Activated naive CD4-positive, alpha-beta T cell treated with anti-CD3 and anti-CD28 coated beads, Interleukin-2, amount 50 U/mL, for 72 hours (primary cell): ENCODE measurements at regions not wholly inside any gene's neighbourhood (a gene's known extent, or its start where the extent isn't known, plus 50 kb on each side); places are given as distances from the start of the nearest gene placed in this dataset.

ENCODE experiments used
- ATAC-seq, 2 donors: fragments of 150-1000 bp; cut with Tn5 transposase; 2 replicates each; pipeline ENCODE4 v1.10.0; 2021; ENCODE audit warnings: mild to moderate bottlenecking in 2 of 2, moderate library complexity in 2 of 2
- DNase-seq, 2 donors: peaks; one replicate each; pipeline ENCODE4 v3.0.0; 2021 to 2022; ENCODE audit warnings: low spot score in 2 of 2
- H3K27ac Mint-ChIP-seq, 2 donors: one replicate each; pipeline ENCODE4 v1.8.0; 2022; ENCODE audit warnings: mild to moderate bottlenecking in 2 of 2, mixed read lengths in 2 of 2
- H3K36me3 Mint-ChIP-seq, 2 donors: one replicate each; pipeline ENCODE4 v1.8.0; 2022; ENCODE audit warnings: mixed read lengths in 2 of 2
- H3K9me3 Mint-ChIP-seq, 2 donors: one replicate each; pipeline ENCODE4 v1.8.0; 2022; ENCODE audit warnings: mixed read lengths in 2 of 2

DNA sequence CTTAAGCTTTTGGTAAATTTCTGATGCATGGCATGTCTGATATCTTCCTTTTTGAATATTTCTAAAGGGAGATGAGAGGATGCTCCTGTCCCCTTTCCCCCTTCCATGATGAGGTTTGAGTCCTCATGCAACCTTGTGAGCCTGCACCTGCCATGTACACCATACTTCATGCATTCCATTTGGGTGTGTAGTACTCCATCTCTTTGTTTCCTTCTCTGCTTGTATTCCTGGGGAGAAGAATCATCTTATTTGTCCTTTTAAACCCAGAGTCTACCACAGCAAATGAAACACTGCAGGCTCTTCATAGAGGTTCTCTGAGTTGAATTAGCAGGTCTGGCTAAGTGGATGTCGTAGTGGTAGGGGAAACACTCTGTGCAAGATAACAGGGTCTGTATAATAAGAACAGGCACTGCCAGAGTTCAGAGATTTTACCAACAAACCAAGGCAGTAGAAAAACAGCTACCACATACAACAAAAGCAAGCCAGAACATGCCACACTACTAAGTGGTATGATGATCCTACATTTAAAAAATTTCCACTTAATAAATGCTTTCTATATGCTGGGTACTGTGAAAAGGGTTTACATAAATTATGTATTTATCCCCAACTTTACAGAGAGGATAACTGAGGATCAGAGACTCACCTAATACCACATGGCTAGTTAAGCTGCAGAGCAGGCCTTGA, 439.8 kb upstream of the GRIA1 start:
- no peak for DNase-seq
- no peak for ATAC-seq
- H3K36me3 Mint-ChIP-seq = peaks cover 0 to 4% of the 10 kb centered on the region in 2 donors
- H3K9me3 Mint-ChIP-seq = peaks cover 0 to 8% of the 10 kb centered on the region in 2 donors
- H3K27ac Mint-ChIP-seq = no peak overlapping the region

DNA sequence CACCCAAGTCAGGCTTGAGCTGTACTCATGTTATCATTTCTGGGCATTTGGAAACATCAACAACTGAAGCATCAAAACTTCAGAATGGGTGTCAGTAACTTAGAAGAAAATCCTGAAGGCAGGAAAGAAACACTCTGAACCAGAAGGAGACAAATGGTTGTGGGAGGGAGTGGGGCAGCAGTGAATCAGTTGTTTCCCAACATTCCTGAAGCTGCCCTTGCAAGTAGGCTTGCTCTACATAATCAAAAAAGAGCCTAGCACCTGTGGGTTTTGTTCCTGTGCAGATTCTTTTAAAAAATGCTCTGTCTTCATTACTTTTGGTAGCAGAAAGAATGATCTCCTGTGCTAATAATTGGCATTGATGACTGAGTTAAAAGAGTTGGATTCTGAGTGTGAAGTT, 424.2 kb upstream of the GRIA1 start:
- Mint-ChIP-seq H3K27ac (no peak overlapping the region), H3K9me3 (peaks cover 5 to 16% of the 10 kb centered on the region in 2 donors), H3K36me3 (no peaks in the 10 kb centered on the region)
- no peak for ATAC-seq
- DNase-seq = no peak

DNA sequence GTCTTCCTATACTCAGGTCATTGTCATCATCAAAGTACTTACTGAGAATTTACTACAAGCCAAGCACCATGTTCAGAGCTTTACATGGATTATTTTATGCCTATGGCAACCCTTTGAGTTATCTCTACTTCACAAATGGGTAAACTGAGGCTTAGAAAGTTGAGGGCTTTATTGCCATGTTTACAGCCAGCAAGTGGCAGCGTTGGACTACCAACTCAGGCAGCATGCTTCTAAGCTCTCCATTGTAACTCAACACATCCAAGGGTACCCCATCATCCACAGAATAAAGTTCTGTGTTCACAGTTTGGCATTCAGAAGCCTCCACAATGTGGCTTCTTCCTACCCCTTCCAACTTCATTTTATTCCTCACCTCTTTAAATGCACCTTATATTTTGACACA, 422.6 kb upstream of the GRIA1 start:
- Mint-ChIP-seq H3K27ac (no peak overlapping the region), H3K36me3 (no peaks in the 10 kb centered on the region), H3K9me3 (peaks cover 5 to 16% of the 10 kb centered on the region in 2 donors)
- no peak for DNase-seq
- ATAC-seq = no peak

GRCh38 chr5:153079396-153079795, 411.1 kb upstream of the GRIA1 start:
- ATAC-seq = no peak
- no peak for DNase-seq
- Mint-ChIP-seq H3K9me3 (peaks cover 16 to 21% of the 10 kb centered on the region in 2 donors), H3K36me3 (peaks cover 0 to 4% of the 10 kb centered on the region in 2 donors), H3K27ac (no peak overlapping the region)

GRCh38 chr5:153080940-153081339, 409.5 kb upstream of the GRIA1 start:
- ATAC-seq (no peak), DNase-seq (no peak)
- Mint-ChIP-seq H3K9me3 (peaks cover 16 to 21% of the 10 kb centered on the region in 2 donors), H3K36me3 (peaks cover 0 to 4% of the 10 kb centered on the region in 2 donors), H3K27ac (no peak overlapping the region)

GRCh38 chr5:153081385-153081784, 409.1 kb upstream of the GRIA1 start:
- DNase-seq = no peak

GRCh38 chr5:153084511-153084910, 406.0 kb upstream of the GRIA1 start:
- Mint-ChIP-seq H3K9me3 (peaks cover 14 to 15% of the 10 kb centered on the region in 2 donors), H3K27ac (no peak overlapping the region), H3K36me3 (no peaks in the 10 kb centered on the region)
- DNase-seq (no peak), ATAC-seq (no peak)

More at GRCh38 chr5:153081385-153081784, 409.1 kb upstream of the GRIA1 start:
- peaks cover 0 to 4% of the 10 kb centered on the region in 2 donors for H3K36me3 Mint-ChIP-seq
- H3K9me3 Mint-ChIP-seq = peaks cover 16 to 21% of the 10 kb centered on the region in 2 donors
- no peak for ATAC-seq
- no peak overlapping the region for H3K27ac Mint-ChIP-seq

DNA sequence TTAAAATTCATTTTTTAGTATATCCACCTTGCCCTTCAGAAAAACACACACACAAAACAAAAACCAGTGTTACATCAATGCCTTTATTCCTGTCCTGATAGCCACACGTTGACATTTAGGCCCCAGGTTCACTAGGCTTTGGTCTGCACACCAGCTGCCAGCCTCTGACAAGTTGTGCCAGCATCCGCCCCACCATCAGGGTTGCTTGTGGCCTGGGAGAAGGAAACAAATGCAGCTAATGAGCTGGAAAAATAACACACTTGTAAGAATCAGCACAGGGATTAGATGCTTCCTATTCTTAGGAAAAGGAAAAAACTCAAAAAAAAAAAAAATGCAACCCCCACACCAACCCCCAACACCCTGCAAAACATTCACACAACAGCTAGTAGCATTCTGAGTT, 404.0 kb upstream of the GRIA1 start:
- H3K27ac Mint-ChIP-seq = no peak overlapping the region
- ATAC-seq (no peak), DNase-seq (no peak)
- H3K36me3 Mint-ChIP-seq = no peaks in the 10 kb centered on the region
- H3K9me3 Mint-ChIP-seq = peaks cover 13 to 19% of the 10 kb centered on the region in 2 donors

DNA sequence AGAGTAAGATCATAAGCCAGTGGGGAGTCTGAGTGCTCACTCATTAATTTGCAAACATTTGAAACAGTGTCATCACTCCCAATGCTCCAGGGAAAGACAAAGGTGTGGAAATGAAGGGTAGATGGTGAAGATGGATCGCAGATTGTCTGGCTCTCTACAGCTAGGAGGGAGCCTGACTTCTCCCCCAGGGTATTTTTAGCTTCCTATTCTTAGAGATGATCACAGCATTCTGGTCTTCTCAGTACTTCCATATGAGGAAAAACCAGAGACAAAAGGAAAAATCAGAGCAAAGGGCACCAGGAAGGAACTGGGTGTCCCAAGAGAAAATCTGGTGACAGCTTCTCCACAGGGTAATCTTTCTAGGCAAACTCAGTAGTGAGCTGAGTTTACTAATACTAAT, 401.9 kb upstream of the GRIA1 start:
- Mint-ChIP-seq H3K27ac (no peak overlapping the region), H3K9me3 (peaks cover 13 to 16% of the 10 kb centered on the region in 2 donors), H3K36me3 (no peaks in the 10 kb centered on the region)
- ATAC-seq (no peak), DNase-seq (no peak)

DNA sequence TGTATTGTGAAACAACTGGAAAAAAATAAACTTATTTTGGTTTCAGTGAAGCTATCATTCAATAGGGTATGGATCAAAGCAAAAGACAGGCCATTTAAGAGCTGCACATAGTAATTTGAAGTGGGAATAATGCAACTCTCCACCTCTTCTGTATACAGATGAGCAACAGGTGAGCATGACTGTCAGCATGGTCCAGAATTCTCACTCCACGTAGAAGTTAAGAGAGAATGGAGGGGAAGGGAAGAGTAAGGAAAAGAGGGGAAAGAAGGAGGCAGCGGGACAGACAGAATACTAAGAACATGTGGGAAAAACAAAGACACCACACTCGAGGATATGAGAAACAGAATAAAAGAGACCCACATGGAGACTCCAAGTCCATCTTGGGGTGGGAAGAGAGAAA, 396.1 kb upstream of the GRIA1 start:
- no peak for DNase-seq
- no peak for ATAC-seq

GRCh38 chr5:153096381-153096780, 394.1 kb upstream of the GRIA1 start:
- ATAC-seq = no peak
- peaks cover 9 to 17% of the 10 kb centered on the region in 2 donors for H3K9me3 Mint-ChIP-seq
- H3K36me3 Mint-ChIP-seq = no peaks in the 10 kb centered on the region
- H3K27ac Mint-ChIP-seq = no peak overlapping the region
- DNase-seq = no peak

More for the DNA sequence above, 396.1 kb upstream of the GRIA1 start:
- Mint-ChIP-seq H3K9me3 (peaks cover 17% of the 10 kb centered on the region in 2 donors), H3K27ac (no peak overlapping the region), H3K36me3 (no peaks in the 10 kb centered on the region)

- DNase-seq (no peak), ATAC-seq (no peak)
- Mint-ChIP-seq H3K9me3 (peaks cover 6 to 13% of the 10 kb centered on the region in 2 donors), H3K27ac (no peak overlapping the region), H3K36me3 (no peaks in the 10 kb centered on the region)
Observed at GRCh38 chr5:153099328-153099727, 391.1 kb upstream of the GRIA1 start.

- ATAC-seq (no peak), DNase-seq (no peak)
- Mint-ChIP-seq H3K36me3 (no peaks in the 10 kb centered on the region), H3K27ac (no peak overlapping the region), H3K9me3 (peaks cover 9 to 10% of the 10 kb centered on the region in 2 donors)
Observed at GRCh38 chr5:153101235-153102180, 389.0 kb upstream of the GRIA1 start.

- H3K27ac Mint-ChIP-seq = no peak overlapping the region
- H3K36me3 Mint-ChIP-seq = peaks cover 0 to 4% of the 10 kb centered on the region in 2 donors
- no peak for ATAC-seq
- H3K9me3 Mint-ChIP-seq = peaks cover 4 to 14% of the 10 kb centered on the region in 2 donors
- no peak for DNase-seq
Observed at GRCh38 chr5:153116916-153117315, 373.6 kb upstream of the GRIA1 start.

DNA sequence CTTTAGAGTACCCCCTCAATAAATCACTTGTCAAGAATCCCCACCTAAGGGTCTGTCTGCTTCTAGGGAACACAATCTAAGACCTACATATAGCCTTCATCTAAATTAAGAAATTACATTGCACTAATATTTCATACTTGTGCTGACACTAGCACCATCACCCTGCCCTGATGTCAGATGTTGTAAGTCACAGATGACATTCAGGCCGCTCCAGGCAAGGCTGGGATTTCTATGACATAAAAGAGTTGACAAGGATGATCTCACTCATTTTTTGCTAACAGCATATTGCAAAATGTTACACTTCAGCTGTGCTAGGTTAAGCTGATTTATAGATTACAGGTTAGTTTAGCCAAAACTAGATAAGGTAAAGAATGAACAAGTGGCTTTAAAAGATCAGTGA, 372.5 kb upstream of the GRIA1 start:
- Mint-ChIP-seq H3K36me3 (peaks cover 0 to 4% of the 10 kb centered on the region in 2 donors), H3K9me3 (peaks cover 0 to 14% of the 10 kb centered on the region in 2 donors)
- ATAC-seq = no peak

DNA sequence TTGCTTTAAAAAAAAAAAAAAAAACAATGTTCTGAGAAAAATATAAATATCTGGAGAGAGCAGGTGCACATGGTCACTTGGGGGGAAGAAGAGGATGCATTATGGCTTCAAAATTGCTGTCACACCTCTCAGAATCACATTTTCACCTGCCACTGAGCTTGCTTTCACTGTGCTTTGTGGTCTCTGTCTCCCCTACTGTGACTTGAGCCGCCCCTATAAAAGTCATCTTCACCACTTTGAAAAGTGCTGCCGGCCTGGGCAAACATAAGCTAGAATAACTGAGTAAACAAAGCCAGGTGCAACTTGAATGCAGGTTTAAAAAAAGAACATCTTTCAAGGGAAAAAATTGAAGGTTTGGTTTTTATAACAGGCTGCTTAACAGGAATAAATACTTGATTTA, 368.1 kb upstream of the GRIA1 start:
- peaks cover 0 to 4% of the 10 kb centered on the region in 2 donors for H3K36me3 Mint-ChIP-seq
- no peak for ATAC-seq
- H3K9me3 Mint-ChIP-seq = peaks cover 0 to 10% of the 10 kb centered on the region in 2 donors
- no peak for DNase-seq
- no peak overlapping the region for H3K27ac Mint-ChIP-seq

More for the DNA sequence above, 372.5 kb upstream of the GRIA1 start:
- no peak overlapping the region for H3K27ac Mint-ChIP-seq
- no peak for DNase-seq

- DNase-seq = no peak
- H3K27ac Mint-ChIP-seq = no peak overlapping the region
- no peak for ATAC-seq
- H3K36me3 Mint-ChIP-seq = no peaks in the 10 kb centered on the region
- H3K9me3 Mint-ChIP-seq = peaks cover 5 to 11% of the 10 kb centered on the region in 2 donors
Observed at GRCh38 chr5:153130296-153130695, 360.2 kb upstream of the GRIA1 start.
